Lung (tissue), 11 donors: ENCODE measurements at regions not wholly inside any gene's neighbourhood (a gene's known extent, or its start where the extent isn't known, plus 50 kb on each side); places are given as distances from the start of the nearest gene placed in this dataset.

ENCODE experiments used
- ATAC-seq: fragments of 200-7000 bp; cut with Tn5 transposase; one replicate; pipeline ENCODE4 v1.9.1; 2020; ENCODE audit warnings: moderate number of reproducible peaks; ENCODE audit not compliant: insufficient read depth, low FRiP score
- DNase-seq, 3 donors: peaks; one replicate each; pipeline ENCODE4 v3.0.0-alpha.2; 2013 to 2017
- H3K27ac ChIP-seq, 2 donors: one replicate each; pipeline ENCODE4 v1.5.1; 2013; ENCODE audit warnings: mild to moderate bottlenecking in 2 of 2, moderate library complexity in 2 of 2, control low read depth in 1 of 2, inconsistent platforms in 1 of 2, low read depth in 1 of 2, low read length in 1 of 2
- H3K27me3 ChIP-seq, 3 donors: one replicate each; pipeline ENCODE4 v1.5.1; 2013; ENCODE audit warnings: low read length in 2 of 3; ENCODE audit not compliant: control insufficient read depth in 3 of 3, insufficient read depth in 3 of 3
- H3K36me3 ChIP-seq, 4 donors: one replicate each; pipeline ENCODE4 v1.5.1; 2013; ENCODE audit warnings: low read length in 4 of 4, mild to moderate bottlenecking in 1 of 4, moderate library complexity in 1 of 4; ENCODE audit not compliant: control insufficient read depth in 4 of 4, insufficient read depth in 4 of 4
- H3K4me1 ChIP-seq, 5 donors: one replicate each; pipeline ENCODE4 v1.5.1; 2013; ENCODE audit warnings: low read length in 5 of 5, mild to moderate bottlenecking in 2 of 5, moderate library complexity in 1 of 5; ENCODE audit not compliant: control insufficient read depth in 5 of 5, insufficient read depth in 5 of 5
- H3K4me3 ChIP-seq: one replicate; pipeline ENCODE4 v1.5.1; 2013; ENCODE audit warnings: mild to moderate bottlenecking, control low read depth, moderate library complexity
- H3K9ac ChIP-seq, 2 donors: one replicate each; pipeline ENCODE4 v1.5.1; 2013; ENCODE audit warnings: low read length in 2 of 2, control low read depth in 1 of 2; ENCODE audit not compliant: insufficient read depth in 1 of 2
- H3K9me3 ChIP-seq, 4 donors: one replicate each; pipeline ENCODE4 v1.5.1; 2013; ENCODE audit warnings: low read length in 3 of 4, mild to moderate bottlenecking in 1 of 4, moderate library complexity in 1 of 4; ENCODE audit not compliant: control insufficient read depth in 4 of 4, insufficient read depth in 3 of 4
- WGBS, 2 donors: extraction: QIAGEN DNeasy Blood & Tissue Kit; methylation state at CpG; one replicate each; pipeline ENCODE4 v1.1.7; 2013; 5-methylcytosine and 5-hydroxymethylcytosine counted together
- TF ChIP-seq, protein P1 (sequence below): IDR thresholded peaks from 2 replicates; pipeline ENCODE4 v1.5.1; 2012; ENCODE audit warnings: mild to moderate bottlenecking; ENCODE audit errors: control extremely low read depth, extremely low read depth
- donor health status: control.
- donor health status: control.
- donor health status: Bipolar disorder and iron deficiency.
- donor health status: healthy.
- donor health status: DM: yes; HTN: yes; CAD: no.

DNA sequence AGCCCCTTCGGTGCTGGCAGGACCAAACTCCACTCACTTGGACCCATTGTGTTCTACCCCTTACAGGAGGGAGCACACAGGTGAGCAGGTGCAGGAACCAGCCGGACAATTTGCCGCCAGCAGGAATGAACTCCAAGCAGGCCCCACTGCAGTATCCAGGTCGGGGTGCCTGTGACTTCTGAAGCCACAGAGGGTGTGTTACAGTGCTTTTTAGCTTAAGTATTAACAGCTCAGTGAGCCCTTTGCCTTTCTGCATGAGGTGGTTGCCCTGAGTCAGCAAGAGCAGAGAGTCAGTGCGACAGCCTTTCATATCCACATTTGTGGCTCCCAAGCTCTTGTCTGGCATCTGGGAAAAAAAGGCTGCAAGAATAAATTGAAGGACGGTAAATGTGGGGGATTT is 366.6 kb upstream of the LRRC4C start:
- no peaks in the 10 kb centered on the region for H3K27me3 ChIP-seq
- no peaks in the 10 kb centered on the region for H3K4me1 ChIP-seq
- WGBS, 2 donors = 79 to 83% methylated on average over 6 of the region's 6 CpGs
- no peak overlapping the region for H3K27ac ChIP-seq
- H3K9me3 ChIP-seq = no peaks in the 10 kb centered on the region
- no peaks in the 10 kb centered on the region for H3K36me3 ChIP-seq
- no peak overlapping the region for H3K9ac ChIP-seq
- H3K4me3 ChIP-seq = no peak overlapping the region
- DNase-seq = no peak
- ATAC-seq = no peak
- TF ChIP-seq, protein P1, sequence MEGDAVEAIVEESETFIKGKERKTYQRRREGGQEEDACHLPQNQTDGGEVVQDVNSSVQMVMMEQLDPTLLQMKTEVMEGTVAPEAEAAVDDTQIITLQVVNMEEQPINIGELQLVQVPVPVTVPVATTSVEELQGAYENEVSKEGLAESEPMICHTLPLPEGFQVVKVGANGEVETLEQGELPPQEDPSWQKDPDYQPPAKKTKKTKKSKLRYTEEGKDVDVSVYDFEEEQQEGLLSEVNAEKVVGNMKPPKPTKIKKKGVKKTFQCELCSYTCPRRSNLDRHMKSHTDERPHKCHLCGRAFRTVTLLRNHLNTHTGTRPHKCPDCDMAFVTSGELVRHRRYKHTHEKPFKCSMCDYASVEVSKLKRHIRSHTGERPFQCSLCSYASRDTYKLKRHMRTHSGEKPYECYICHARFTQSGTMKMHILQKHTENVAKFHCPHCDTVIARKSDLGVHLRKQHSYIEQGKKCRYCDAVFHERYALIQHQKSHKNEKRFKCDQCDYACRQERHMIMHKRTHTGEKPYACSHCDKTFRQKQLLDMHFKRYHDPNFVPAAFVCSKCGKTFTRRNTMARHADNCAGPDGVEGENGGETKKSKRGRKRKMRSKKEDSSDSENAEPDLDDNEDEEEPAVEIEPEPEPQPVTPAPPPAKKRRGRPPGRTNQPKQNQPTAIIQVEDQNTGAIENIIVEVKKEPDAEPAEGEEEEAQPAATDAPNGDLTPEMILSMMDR = no peak

DNA sequence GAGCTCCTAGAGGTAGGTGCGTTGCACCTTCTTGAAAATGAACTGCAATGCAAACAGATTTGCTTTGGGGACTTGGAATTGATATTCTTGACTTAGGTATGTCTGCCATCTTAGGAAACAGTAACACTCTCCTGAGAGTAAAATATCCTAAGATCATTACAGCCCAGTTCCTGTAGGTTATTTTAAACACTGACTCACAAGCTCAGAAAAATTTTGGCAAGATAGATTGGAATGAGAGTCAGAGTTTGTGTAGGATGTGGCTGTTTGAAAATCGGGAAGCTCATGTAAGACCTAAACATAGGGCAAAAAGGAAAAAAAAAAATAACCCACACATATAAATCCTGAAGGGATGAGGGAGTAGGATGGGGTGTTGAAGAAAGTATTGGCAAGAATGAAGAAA is 377.0 kb upstream of the LRRC4C start:
- Histone ChIP-seq H3K27me3 (no peaks in the 10 kb centered on the region), H3K4me3 (no peak overlapping the region), H3K9me3 (peaks cover 0 to 5% (median 1%) of the 10 kb centered on the region in 4 donors), H3K4me1 (no peaks in the 10 kb centered on the region), H3K9ac (no peak overlapping the region), H3K27ac (no peak overlapping the region), H3K36me3 (no peaks in the 10 kb centered on the region)
- DNase-seq (no peak), ATAC-seq (no peak)
- WGBS, 2 donors = 68 to 76% methylated on average over 2 of the region's 2 CpGs
- TF ChIP-seq, protein P1 = no peak

DNA sequence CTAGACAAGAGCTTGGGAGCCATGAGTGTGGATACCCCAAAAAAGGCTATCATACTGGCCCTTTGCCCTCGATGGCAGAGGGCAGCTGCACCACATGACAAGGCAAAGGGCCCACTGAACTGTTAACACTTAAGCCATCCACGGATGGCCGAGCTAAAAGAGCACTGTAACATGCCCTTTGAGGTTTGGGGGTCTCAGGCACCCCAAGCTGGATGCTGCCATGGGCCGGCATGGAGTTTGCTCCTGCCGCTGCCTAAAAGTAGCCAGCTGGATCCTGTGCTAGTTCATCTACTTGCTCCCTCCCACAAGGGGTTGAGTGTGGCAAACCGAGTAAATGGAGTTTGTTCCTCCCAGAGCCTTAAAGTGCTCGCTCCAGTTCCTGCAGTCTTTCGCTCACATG is 383.2 kb upstream of the LRRC4C start:
- TF ChIP-seq, protein P1 = no peak
- DNase-seq = no peak
- no peak for ATAC-seq

DNA sequence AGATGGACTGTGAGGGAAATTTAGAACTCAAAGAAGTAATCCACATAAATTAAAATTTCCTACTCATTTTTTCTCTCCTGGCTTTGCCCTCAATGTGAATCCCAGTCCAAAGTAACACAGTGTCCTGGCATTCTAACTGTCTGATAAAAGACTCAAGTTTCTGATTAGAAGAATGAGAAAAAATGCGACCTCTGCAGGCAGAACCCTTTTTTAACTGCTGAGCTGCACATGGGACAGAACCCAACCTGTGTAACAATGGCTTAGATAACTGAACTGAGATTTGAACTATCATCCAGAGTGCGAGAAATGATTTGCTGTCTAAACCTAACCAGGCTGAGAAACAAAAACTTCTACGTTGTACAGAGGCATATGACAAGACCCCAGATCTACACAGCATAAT is 385.6 kb upstream of the LRRC4C start:
- no peak overlapping the region for H3K9ac ChIP-seq
- no peaks in the 10 kb centered on the region for H3K4me1 ChIP-seq
- no peaks in the 10 kb centered on the region for H3K27me3 ChIP-seq
- ATAC-seq (no peak), DNase-seq (no peak)
- 66 to 71% methylated on average over 3 of the region's 3 CpGs for WGBS, 2 donors
- TF ChIP-seq, protein P1 = no peak
- no peak overlapping the region for H3K4me3 ChIP-seq
- peaks cover 0 to 8% (median 7%) of the 10 kb centered on the region in 4 donors for H3K9me3 ChIP-seq
- H3K36me3 ChIP-seq = no peaks in the 10 kb centered on the region
- H3K27ac ChIP-seq = no peak overlapping the region

More for the DNA sequence above, 383.2 kb upstream of the LRRC4C start:
- Histone ChIP-seq H3K4me3 (no peak overlapping the region), H3K27me3 (no peaks in the 10 kb centered on the region), H3K27ac (no peak overlapping the region), H3K9me3 (peaks cover 0 to 11% (median 7%) of the 10 kb centered on the region in 4 donors), H3K36me3 (no peaks in the 10 kb centered on the region), H3K9ac (no peak overlapping the region), H3K4me1 (no peaks in the 10 kb centered on the region)
- WGBS, 2 donors = 72 to 88% methylated on average over 8 of the region's 8 CpGs
